RWPE2 (cell line): ENCODE measurements at regions not wholly inside any gene's neighbourhood (a gene's known extent, or its start where the extent isn't known, plus 50 kb on each side); places are given as distances from the start of the nearest gene placed in this dataset.

Experiments
- ATAC-seq: fragments of 200-7000 bp; cut with Tn5 transposase; 3 replicates; pipeline ENCODE4 v1.9.1; 2021; ENCODE audit warnings: low read depth
- DNase-seq: peaks from one replicate; pipeline ENCODE4 v3.0.0-alpha.2; 2020; ENCODE audit warnings: low spot score
- H3K27ac ChIP-seq: fragments of 450-650 bp; 2 replicates; pipeline ENCODE4 v1.5.1; 2017; ENCODE audit warnings: mild to moderate bottlenecking; ENCODE audit not compliant: poor library complexity, severe bottlenecking
- H3K27me3 ChIP-seq: fragments of 250-450 bp; sonication (Bioruptor Pico); 2 replicates; pipeline ENCODE4 v1.5.1; 2021; ENCODE audit warnings: mild to moderate bottlenecking, moderate library complexity; ENCODE audit not compliant: insufficient read depth, poor library complexity, severe bottlenecking
- H3K36me3 ChIP-seq: fragments of 250-450 bp; sonication (Bioruptor Pico); 2 replicates; pipeline ENCODE4 v1.5.1; 2020; ENCODE audit warnings: low read depth, mild to moderate bottlenecking, moderate library complexity
- H3K4me1 ChIP-seq: fragments of 250-450 bp; sonication (Bioruptor Pico); 2 replicates; pipeline ENCODE4 v1.5.1; 2021; ENCODE audit warnings: mild to moderate bottlenecking, moderate library complexity; ENCODE audit not compliant: insufficient read depth, poor library complexity, severe bottlenecking
- H3K4me3 ChIP-seq: fragments of 250-450 bp; sonication (Bioruptor Pico); 2 replicates; pipeline ENCODE4 v1.5.1; 2021; ENCODE audit warnings: mild to moderate bottlenecking, moderate library complexity; ENCODE audit not compliant: severe bottlenecking
- H3K9me3 ChIP-seq: fragments of 250-450 bp; sonication (Bioruptor Pico); 2 replicates; pipeline ENCODE4 v1.5.1; 2021; ENCODE audit warnings: mild to moderate bottlenecking, moderate library complexity; ENCODE audit not compliant: severe bottlenecking
- TF ChIP-seq, protein P1 (sequence below): fragments of 450-650 bp; IDR thresholded peaks from one replicate; pipeline ENCODE4 v1.5.1; 2017; ENCODE audit warnings: mild to moderate bottlenecking, moderate library complexity; ENCODE audit not compliant: poor library complexity, severe bottlenecking

DNA sequence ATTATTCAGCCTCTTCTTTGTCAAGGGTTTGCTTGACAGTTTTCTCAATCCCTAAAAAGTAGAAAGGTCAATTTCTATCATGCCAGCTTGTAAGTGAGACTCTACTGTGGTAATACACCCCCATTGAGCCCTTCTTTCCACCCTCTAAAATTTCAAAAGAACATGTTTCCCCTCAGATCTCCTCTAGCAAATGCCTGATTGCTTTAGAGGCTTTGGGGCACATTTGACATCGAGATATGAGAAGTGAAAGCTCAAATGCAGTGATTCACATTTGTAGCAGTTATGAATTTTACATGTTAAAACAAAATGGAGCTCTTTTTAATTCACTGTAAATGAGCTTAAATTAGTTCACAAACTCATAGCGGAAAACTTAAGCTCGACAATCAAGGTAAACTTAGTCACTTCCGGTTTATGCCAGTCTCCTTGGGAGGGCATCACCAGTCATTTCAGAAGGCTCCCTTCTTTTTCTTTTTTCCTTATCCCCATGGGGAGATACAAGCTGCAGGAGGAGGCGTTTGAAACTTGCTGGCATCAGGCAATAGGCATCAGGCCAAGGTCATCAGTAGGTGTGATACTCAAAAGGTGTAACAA, 55.3 kb upstream of the ADO start:
- H3K4me3 ChIP-seq: no peak overlapping the region
- no peaks in the 10 kb centered on the region for H3K9me3 ChIP-seq
- TF ChIP-seq, protein P1, sequence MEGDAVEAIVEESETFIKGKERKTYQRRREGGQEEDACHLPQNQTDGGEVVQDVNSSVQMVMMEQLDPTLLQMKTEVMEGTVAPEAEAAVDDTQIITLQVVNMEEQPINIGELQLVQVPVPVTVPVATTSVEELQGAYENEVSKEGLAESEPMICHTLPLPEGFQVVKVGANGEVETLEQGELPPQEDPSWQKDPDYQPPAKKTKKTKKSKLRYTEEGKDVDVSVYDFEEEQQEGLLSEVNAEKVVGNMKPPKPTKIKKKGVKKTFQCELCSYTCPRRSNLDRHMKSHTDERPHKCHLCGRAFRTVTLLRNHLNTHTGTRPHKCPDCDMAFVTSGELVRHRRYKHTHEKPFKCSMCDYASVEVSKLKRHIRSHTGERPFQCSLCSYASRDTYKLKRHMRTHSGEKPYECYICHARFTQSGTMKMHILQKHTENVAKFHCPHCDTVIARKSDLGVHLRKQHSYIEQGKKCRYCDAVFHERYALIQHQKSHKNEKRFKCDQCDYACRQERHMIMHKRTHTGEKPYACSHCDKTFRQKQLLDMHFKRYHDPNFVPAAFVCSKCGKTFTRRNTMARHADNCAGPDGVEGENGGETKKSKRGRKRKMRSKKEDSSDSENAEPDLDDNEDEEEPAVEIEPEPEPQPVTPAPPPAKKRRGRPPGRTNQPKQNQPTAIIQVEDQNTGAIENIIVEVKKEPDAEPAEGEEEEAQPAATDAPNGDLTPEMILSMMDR: no peak
- no peak for ATAC-seq
- H3K27ac ChIP-seq: no peak overlapping the region
- no peaks in the 10 kb centered on the region for H3K4me1 ChIP-seq
- no peak for DNase-seq
- H3K27me3 ChIP-seq: peaks cover 5% of the 10 kb centered on the region
- no peaks in the 10 kb centered on the region for H3K36me3 ChIP-seq
